ENCODE measurements at regions not wholly inside any gene's neighbourhood (a gene's known extent, or its start where the extent isn't known, plus 50 kb on each side); places are given as distances from the start of the nearest gene placed in this dataset.

DNA sequence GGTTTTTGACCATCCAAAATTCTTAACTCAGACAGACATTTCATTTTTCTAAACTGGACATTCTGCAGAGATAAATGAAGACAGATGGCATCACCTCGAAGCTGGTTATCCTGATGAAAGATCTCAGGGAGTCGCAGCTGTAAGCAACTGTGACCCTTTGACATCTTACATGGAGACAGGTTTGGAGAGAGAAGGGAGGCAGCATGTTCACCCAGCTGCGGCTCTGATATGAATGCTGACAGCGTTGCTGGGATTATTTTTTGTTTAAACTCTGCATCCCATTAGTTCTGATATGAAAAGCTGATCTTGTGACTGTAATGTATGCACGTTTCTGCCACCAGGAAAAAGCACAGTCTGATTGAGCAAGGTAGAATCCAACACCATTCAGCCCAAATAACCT is 89.4 kb downstream of the C6orf118 start:
- Histone ChIP-seq H3K27me3 (ENCODE audit: control insufficient read depth, insufficient read depth, low read length) (no peaks in the 10 kb centered on the region), H3K36me3 (ENCODE audit: control insufficient read depth, insufficient read depth, low read length) (no peaks in the 10 kb centered on the region), H3K4me3 (ENCODE audit: low read depth, low read length) (no peak overlapping the region)
- TF ChIP-seq, protein P1, sequence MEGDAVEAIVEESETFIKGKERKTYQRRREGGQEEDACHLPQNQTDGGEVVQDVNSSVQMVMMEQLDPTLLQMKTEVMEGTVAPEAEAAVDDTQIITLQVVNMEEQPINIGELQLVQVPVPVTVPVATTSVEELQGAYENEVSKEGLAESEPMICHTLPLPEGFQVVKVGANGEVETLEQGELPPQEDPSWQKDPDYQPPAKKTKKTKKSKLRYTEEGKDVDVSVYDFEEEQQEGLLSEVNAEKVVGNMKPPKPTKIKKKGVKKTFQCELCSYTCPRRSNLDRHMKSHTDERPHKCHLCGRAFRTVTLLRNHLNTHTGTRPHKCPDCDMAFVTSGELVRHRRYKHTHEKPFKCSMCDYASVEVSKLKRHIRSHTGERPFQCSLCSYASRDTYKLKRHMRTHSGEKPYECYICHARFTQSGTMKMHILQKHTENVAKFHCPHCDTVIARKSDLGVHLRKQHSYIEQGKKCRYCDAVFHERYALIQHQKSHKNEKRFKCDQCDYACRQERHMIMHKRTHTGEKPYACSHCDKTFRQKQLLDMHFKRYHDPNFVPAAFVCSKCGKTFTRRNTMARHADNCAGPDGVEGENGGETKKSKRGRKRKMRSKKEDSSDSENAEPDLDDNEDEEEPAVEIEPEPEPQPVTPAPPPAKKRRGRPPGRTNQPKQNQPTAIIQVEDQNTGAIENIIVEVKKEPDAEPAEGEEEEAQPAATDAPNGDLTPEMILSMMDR (IDR thresholded peaks at IDR 0.05; ENCODE audit: insufficient read depth, low read length, poor library complexity, severe bottlenecking) = no peak
- DNase-seq (ENCODE audit: low read depth) = no peak

DNA sequence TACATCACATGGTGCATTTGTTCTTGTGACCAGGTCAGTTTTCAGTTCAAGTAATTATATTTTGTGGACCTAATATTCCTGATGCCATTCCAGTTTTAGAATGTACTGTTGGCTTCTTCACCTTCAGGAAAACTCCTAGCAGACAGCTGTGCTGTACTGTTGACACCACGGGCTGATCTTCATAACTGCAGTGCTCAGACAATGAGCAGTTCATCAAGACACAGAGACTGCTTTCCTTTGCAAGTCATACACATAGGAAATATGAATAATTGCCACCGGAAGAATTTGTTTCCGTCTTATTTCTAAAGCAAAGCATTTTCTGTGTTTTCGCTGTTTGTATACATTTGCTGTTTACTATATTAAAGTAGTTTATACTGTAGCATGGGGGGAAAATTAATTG is 89.8 kb downstream of the C6orf118 start:
- DNase-seq (ENCODE audit: low read depth) = no peak
- Histone ChIP-seq H3K27me3 (ENCODE audit: control insufficient read depth, insufficient read depth, low read length) (no peaks in the 10 kb centered on the region), H3K36me3 (ENCODE audit: control insufficient read depth, insufficient read depth, low read length) (no peaks in the 10 kb centered on the region), H3K4me3 (ENCODE audit: low read depth, low read length) (no peak overlapping the region)
- TF ChIP-seq, protein P1 (IDR thresholded peaks at IDR 0.05; ENCODE audit: insufficient read depth, low read length, poor library complexity, severe bottlenecking) = no peak

DNA sequence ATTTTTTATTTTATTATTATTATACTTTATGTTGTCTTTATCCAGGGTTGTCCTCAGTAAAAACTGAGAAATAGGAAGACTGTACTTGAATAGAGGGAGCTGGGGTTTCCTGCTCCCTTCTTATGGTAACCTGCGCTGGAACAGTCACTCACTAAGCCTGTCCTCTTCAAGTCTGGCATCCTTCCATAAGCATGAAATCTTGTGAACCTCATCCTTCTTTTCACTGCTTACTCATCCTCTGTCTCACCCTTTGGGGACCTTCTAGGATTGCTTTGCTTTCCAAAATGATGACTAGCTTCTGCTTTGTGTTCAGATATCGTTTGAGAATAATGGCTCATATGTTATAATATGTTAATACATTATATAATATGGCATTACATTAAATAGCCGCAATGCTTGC is 90.6 kb downstream of the C6orf118 start:
- no peaks in the 10 kb centered on the region for H3K36me3 ChIP-seq (ENCODE audit: control insufficient read depth, insufficient read depth, low read length)
- no peak for DNase-seq (ENCODE audit: low read depth)
- H3K4me3 ChIP-seq (ENCODE audit: low read depth, low read length) = no peak overlapping the region
- TF ChIP-seq, protein P1 (IDR thresholded peaks at IDR 0.05; ENCODE audit: insufficient read depth, low read length, poor library complexity, severe bottlenecking) = no peak
- H3K27me3 ChIP-seq (ENCODE audit: control insufficient read depth, insufficient read depth, low read length) = no peaks in the 10 kb centered on the region

DNA sequence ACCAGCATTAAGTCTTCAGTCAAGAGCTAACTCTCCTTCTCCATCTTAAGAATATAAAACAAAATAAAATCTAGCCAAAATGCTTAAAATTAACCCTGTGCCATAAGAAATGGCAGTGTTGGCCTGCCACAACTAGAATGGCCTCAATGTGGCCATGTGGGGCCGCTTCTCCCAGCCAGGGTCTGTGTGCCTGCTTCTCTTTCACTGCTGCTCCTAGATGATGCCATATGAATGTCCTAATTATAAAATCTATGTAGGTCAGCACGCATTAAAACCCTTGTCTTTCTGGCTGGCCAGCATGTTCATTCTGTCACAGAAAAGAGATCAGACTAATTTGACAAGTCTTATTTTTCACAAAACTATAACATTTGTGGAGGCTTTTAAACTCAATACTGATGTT is 102.6 kb downstream of the C6orf118 start:
- Histone ChIP-seq H3K36me3 (ENCODE audit: control insufficient read depth, insufficient read depth, low read length) (no peaks in the 10 kb centered on the region), H3K4me3 (ENCODE audit: low read depth, low read length) (no peak overlapping the region), H3K27me3 (ENCODE audit: control insufficient read depth, insufficient read depth, low read length) (no peaks in the 10 kb centered on the region)
- TF ChIP-seq, protein P1 (IDR thresholded peaks at IDR 0.05; ENCODE audit: insufficient read depth, low read length, poor library complexity, severe bottlenecking) = no peak
- DNase-seq (ENCODE audit: low read depth) = no peak

DNA sequence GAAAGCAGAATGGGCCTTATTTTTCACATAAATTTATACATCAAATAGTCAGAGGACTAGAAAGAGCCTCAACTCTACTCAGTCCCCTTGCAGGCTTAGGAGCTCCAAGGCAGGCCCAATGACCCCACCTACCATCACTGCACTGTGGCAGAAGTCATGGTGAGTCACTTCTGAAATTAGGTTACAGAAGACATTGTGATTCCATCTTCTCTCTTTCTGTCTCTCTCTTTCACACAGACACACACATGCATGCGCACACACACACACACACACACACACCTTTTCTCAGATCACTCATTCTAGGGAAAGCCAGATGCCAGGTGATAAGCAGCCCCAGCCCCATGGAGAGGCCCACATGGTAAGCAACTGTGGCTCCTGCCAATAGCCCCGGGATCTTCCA is 103.8 kb downstream of the C6orf118 start:
- TF ChIP-seq, protein P1 (IDR thresholded peaks at IDR 0.05; ENCODE audit: insufficient read depth, low read length, poor library complexity, severe bottlenecking) = no peak
- no peak for DNase-seq (ENCODE audit: low read depth)
- H3K36me3 ChIP-seq (ENCODE audit: control insufficient read depth, insufficient read depth, low read length) = no peaks in the 10 kb centered on the region

DNA sequence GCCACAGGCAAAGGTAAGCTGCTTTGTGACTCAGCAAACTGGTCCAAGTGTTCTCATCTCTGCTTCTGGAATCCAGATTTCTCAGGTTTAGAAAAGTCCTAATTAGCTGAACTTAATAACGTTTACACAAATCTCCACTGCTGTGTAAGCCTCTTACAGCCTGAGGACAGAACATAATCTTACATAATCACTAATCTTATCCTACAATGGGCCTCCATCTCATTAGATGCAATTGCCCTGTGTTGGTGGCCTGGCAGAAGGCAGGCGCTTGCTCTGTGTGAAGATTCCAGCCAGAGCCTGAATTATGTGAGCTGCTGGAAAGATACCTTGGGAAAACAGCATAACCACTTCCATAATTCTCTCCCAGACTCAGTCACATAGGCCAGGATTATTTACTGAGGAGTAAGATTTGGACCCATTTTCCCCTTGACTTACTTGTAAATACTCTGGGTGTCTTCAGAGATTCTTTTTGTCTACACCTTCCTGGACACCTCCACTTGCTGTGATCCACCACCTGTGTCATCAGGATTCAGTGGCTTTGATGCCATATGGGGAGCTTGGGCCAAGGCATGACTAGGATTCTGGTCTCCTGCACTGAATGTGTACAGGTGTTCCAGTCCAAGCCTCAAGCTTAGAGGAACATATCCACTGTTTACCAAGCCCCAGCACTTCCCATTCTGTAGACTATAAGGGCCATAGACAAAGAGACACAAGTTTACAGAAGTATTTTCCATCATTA is 104.4 kb downstream of the C6orf118 start:
- Histone ChIP-seq H3K36me3 (ENCODE audit: control insufficient read depth, insufficient read depth, low read length) (no peaks in the 10 kb centered on the region), H3K4me3 (ENCODE audit: low read depth, low read length) (no peak overlapping the region), H3K27me3 (ENCODE audit: control insufficient read depth, insufficient read depth, low read length) (no peaks in the 10 kb centered on the region)
- no peak for DNase-seq (ENCODE audit: low read depth)
- TF ChIP-seq, protein P1 (IDR thresholded peaks at IDR 0.05; ENCODE audit: insufficient read depth, low read length, poor library complexity, severe bottlenecking) = no peak

More for the DNA sequence above, 103.8 kb downstream of the C6orf118 start:
- Histone ChIP-seq H3K27me3 (ENCODE audit: control insufficient read depth, insufficient read depth, low read length) (no peaks in the 10 kb centered on the region), H3K4me3 (ENCODE audit: low read depth, low read length) (no peak overlapping the region)
